CD4-positive, alpha-beta T cell treated with Interferon alpha-2 for 1 hour (primary cell): ENCODE measurements at regions not wholly inside any gene's neighbourhood (a gene's known extent, or its start where the extent isn't known, plus 50 kb on each side); places are given as distances from the start of the nearest gene placed in this dataset.
"Not testable (repeated sequence)": the region's sequence is repeated elsewhere in the genome, so short reads cannot be mapped to it uniquely, and the experiment has no call there.

ENCODE experiments used
- DNase-seq, 2 donors: peaks; one replicate each; pipeline ENCODE4 v3.0.0-alpha.2; 2020 to 2022

DNA sequence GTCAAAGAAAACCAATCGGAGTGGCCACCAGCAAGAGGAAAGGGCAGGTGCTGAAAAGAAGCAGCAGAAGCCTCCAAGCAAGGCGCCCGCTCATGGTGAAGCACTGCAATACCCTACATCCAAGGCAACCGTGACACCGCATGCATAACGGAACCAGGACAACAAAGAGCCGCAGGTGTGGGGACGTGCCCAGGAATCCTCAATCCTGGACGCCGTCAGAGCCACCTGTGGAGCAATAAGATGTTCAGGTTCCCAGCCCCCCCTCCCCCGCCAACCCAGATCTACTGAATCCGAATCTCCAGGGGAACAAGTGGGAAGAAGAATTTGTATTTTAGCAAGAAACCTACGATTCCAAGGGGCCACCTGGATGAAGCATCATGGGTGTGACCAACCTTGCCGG, 70.8 kb downstream of the SHANK2 start:
- DNase-seq, result no peak

DNA sequence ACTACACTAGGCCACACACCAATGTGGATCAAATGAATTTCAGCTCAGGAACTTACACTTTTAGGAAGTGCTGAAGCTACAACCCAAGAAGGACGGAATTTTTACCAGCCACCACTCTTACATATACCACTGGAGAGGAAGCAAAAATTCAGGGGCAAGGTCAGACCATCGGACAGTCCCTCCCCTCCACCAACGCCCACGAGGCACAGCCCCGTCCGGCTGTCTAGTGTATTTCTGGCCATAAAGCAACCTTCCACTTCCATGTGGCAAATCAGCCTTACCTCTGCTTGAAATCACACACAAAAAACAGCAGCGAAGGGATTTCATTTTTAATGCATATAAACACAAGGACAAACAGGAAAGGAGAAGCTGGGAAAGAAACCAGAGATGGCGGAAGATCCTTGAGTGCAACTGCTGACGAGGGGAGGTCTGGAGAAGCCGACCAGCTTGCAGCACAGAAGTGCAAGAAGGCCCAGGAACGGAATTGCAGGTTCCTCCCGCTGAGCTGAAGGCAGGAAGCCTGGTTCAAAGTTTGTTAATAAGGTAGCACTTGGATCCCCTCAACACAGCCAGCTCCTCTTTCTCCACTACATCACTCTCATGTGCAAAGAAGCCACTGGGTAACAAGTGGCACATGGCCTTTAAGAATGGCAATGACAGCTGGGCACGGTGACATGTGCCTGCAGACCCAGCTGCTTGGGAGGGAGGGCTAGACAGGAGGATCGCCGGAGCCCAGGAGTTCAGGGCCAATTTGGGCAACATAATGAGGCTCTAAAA, 71.5 kb downstream of the SHANK2 start:
- DNase-seq, result no peak

DNA sequence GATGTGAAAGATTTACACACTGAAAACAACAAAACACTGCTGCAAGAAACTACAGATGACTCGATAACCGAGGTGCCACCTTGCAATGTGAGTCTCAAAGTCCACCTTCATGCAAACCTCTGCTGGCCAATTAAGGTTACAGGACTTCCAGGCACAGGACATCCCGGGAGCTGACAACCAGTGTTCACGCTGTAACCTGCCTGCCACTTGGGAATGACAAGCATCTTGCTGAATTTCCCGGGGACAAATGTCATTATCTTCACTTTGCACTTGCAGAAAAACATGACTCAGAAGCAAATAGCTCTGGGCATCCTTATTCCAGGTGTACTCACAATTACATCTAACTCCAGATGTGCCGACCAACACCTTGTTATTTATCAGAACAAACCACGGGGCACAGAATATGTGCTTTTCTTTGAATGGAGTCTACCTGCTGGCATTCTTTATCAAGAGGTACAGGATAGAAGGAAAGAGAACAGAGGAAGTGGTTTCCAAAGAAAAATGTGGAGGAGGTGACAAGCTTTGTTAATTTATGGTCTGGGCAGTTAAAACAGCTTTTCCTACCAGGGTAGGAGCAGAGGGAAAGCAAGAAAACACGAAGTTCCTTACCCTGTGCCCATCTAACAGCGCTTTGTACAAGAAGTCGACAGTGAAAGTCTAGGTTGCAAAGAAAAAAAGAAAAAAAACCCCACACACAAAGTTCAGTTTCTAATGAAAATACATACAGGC, 72.3 kb downstream of the SHANK2 start:
- DNase-seq, result no peak

DNA sequence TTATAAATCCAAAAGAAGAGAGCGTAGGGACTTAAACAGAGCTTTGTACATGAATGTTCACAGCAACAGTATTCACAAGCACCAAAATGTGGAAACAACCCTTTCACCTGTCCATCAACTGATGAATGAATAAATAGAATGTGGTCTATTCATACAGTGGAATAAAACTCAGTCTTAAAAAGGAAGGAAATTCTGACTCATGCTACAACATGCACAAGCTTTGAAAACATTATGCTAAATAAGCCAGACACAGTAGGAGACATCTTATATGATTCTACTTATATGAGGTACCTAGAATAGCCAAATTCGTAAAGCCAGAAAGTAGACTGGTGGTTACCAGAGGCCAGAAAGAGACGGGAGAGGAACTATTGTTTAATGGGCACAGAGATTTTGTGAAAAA, 74.3 kb downstream of the SHANK2 start:
- no peak for DNase-seq

DNA sequence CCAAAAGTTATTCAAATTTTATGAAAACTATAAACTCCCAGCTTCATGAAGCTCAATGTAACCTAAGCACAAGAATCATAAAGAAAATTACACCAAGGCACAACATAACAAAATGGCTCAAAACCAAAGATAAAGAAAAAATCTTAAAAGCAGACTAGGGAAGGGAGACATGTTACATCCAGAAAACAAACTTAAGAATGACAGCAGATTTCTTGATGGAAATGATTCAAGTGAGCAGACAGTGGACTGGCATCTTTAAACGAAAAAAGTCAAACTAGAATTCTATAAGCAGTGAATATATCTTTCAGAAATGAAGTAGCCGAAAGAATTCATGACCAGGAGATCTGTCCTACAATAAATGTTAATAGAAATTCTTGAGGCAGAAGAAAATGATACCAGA, 75.6 kb downstream of the SHANK2 start:
- DNase-seq, result no peak

DNA sequence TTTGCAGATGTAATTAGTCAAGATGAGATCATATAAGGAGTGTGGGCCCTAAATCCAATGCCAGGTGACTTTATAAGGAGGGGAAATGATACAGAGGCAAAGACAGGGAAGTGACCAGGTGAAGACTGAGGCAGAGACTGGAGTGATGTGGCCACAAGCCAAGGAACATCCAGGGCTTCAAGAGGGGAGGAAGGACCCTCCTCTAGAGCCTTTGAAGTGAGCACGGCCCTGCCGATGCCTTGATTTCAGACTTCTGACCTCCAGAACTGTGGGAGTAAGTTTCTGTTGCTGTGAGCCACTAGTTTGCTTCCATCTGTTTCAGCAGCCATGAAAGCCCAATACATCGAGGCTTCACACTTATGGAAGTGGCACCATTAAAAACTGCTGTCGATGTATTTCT, 78.7 kb downstream of the SHANK2 start:
- DNase-seq, result no peak

DNA sequence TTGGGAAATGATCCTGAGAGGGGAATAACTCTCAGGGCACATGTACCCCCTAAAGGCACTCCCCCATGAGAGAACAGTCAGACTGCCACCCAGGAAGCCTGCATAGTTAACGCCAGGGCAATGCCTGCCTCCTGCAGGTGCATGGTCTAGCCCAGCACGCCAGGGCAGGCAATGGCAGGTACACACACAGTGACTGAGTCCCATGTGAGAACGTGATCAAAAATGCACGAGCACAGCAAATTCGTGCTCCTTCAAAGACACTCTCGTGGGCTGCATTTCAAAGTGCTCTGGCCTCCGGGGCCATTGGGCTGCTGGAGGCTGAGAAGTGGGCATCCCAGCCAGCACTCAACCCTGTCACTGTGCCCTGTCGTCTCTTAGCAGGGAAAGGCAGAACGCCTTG, 79.7 kb downstream of the SHANK2 start:
- DNase-seq, result no peak

DNA sequence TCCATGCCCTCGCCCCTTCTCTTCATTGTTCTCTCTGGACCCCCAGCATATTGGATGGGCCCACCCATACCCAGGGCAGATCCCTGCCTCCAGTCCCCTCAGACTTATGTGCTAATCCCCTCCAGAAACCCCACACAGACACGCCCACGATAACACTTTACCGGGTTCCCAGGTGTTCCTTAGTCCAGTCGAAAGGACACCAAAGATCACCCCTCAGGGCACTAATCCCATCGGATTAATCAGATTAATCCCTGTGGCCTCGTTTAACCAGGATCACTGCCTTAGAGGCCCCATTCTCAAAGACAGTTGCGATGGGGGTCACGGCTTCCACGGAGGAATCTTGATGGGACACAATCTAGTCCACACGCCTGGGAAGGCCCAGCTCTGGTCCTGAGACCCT, 80.8 kb downstream of the SHANK2 start:
- DNase-seq, result no peak

DNA sequence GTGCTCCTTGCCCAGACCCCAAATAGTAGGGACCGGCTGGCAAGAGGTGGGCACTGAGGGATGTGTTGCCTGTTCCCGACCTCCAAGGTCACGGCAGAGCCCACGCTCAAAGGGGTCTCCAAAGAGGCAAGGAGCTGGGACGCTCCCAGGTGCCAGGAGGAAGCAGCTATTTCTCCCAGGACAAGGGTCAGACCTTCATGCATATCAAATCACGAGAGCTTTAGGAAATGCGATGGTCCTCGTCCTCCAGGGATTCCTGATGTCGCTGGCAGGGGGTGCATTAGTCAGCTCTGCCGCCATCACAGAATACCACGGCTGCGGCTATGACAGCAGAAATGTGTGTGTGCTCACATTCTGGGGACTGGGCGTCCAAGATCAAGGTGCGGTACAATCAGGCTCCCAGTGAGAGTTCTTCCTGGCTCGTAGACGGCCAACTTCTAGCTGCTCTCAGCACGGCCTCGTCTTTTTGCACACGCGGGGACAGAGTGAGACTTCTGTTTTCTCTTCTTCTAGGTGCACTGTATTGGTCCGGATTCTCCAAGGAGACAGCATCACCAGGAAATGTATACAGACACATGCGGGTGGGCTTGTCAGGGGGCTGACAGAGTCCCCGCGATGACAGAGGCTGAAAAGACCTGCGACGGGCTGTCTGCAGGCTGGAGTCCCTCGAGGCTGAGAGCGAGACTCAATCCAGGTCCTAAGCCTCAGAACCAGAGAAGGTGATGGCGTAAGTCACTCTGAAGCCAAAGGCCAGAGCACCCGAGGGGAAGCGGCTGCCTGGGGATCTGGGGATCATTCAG, 81.6 kb downstream of the SHANK2 start:
- DNase-seq, result no peak

DNA sequence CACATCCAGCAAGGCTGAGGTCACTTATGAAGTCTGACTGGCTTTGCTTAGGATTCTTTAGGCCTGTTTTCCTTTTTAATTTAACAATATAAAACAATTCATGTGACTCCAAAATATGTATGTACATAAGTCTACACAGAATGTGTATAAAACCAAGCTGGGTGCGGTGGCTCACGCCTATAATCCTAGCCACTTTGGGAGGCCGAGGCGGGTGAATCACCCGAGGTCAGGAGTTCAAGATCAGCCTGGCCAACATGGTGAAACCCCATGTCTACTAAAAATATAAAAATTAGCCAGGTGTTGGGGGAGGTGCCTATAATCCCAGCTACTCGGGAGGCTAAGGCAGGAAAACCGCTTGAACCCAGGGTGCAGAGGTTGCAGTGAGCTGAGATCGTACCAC, 83.1 kb downstream of the SHANK2 start:
- no peak for DNase-seq

DNA sequence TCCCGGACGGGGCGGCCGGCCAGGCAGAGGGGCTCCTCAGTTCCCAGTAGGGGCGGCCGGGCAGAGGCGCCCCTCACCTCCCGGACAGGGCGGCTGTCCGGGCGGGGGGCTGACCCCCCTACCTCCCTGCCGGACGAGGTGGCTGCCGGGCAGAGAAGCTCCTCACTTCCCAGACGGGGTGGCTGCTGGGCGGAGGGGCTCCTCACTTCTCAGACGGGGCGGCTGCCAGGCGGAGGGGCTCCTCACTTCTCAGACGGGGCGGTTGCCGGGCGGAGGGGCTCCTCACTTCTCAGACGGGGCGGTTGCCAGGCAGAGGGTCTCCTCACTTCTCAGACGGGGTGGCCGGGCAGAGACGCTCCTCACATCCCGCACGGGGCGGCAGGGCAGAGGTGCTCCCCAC, 84.6 kb downstream of the SHANK2 start:
- DNase-seq, result not testable (repeated sequence)

DNA sequence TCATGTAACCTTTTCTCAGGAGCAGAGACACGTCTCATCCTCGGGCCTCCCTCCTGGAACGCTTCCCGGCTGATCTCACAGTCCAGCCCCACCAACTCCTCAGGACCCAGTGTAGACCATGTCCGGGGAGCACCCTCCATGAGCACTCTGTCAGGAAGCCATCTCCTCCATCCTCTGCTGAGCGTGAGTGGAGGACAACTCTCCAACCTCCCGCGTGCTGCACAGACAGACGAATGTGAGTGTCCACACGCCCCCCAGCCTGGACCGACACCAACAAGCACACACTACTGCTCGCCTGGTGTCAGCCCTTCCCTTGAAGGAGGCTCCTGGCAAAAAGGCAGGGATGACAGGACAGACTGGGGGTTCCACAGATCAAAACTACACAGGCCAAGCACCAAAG, 86.6 kb downstream of the SHANK2 start:
- no peak for DNase-seq

DNA sequence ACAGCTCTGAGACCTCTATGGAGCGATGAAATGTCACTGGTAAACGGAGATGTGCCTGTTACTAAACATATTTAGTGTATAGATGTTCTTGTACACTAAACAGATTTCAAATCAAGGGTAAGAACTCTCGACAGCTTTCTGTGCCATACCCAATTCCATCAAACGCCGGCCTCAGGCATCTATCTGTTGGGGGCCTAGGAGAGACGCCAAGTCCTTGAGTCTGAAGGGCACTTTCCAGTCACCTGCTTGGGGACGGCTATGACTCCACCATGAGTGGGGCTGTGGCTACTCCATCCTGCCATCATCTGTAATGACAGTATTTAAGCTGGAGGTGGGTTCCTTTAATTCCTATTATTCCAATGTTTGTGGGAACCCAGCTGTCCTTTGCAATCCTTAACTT, 87.8 kb downstream of the SHANK2 start:
- DNase-seq, result no peak

DNA sequence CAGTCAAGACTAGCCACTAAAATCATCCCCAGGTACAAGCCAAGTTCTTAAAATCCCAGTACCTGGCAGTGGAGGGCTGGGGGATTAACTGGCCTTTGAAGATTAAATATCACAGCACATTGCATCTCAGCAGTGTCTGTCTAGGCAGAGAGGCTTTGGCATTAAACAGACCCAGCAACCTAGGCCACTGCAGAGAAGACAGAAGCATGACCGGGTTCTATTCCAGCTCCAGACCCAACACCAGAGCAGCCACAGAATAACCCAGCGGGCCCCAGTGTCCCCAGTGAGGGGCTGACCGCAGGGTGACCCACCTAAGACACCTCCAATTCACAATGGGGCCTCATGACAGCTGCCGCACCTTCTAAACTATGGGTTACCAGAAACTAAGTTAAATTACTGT, 88.2 kb downstream of the SHANK2 start:
- DNase-seq, result no peak

DNA sequence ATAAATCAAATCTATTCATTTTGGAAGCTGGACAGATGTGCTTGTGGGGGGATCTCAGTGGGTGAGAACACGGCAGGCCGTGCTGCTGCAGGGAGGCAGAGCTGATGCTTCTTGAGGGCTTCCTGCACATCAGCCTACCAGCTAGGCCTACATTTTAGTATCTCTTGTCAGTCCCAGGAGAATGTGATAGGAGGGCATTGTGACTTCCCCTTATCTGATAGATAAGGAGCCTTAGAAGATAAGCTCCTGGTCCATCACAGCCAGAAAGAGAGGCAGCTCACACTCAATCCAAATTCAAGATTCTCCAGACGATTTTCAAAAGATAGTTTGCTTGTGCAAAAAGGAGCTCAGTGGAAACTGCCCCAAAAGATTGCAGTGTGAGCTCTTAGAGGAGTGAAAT, 89.0 kb downstream of the SHANK2 start:
- no peak for DNase-seq

DNA sequence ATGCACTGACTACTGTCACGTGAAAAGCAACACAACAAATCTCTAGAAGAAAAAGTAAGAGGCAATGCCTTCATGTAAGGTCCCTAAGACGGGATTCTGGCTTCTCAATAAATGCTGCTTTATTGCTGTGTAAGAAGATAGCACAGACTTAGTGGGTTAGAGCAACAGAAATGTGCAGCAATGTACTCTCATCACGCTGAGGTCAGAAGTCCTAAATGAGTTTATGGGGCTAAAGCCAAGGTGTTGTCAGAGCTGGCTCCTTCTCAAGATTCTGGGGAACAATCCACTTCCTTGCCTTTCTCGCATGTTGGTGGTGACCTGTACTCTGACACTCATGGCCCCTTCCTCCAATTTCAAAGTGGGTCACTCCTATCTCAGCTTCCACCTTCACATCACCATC, 93.4 kb downstream of the SHANK2 start:
- no peak for DNase-seq

DNA sequence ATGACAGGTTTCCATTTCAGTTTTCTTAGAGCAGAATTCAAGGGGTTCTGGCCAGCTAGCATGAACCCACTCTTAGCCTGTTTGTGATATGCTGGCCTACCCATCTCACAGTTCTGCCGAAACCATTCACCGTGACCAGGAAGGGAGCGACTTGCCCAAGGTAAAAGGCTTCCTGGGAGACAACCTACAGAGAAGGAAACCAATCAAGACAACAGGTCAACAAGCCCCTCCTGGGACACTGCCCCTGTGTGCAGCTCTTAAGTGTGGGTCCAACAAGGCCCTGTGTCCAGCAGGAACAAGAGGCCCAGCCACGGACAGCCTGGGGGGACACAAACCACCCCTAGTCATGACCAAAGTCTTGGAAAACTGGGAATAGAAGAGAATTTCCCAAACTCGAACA, 94.7 kb downstream of the SHANK2 start:
- not testable (repeated sequence) for DNase-seq

DNA sequence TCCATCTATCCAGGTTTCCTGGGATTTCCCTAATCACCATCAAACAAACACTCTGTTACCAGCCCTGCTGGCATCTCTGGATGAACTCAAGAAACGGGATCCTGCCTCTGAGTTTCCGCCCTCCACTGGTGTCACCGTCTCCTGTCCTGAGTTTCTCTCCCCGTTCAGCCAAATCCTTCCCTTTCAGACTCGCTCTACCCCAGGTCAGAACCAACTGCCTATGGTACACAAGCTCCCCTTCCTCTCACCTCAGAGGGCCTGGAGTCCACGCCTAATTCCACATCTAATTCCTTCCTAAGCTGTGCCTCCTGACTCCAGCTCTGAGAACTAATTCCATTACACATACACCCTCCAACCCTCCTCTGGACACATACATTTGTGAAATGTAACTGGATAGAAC, 96.1 kb downstream of the SHANK2 start:
- no peak for DNase-seq

DNA sequence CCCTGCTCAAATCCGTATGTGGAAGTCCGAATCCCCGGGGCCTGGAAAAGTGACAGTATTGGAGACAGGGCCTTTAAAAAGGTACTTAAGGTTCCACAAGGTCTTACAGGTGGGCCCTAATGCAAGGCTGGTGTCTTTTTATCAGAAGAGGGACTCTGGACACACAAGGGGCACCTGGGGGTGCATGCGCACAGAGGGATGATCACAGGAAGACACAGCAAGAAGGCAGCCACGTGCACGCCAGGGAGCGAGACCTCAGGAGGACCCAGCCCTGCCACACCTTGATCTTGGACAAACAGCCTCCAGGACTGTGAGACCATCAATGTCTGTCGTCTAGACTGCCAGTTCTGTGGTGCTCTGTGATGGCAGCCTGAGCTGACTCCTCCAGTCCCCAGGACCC, 96.5 kb downstream of the SHANK2 start:
- no peak for DNase-seq

DNA sequence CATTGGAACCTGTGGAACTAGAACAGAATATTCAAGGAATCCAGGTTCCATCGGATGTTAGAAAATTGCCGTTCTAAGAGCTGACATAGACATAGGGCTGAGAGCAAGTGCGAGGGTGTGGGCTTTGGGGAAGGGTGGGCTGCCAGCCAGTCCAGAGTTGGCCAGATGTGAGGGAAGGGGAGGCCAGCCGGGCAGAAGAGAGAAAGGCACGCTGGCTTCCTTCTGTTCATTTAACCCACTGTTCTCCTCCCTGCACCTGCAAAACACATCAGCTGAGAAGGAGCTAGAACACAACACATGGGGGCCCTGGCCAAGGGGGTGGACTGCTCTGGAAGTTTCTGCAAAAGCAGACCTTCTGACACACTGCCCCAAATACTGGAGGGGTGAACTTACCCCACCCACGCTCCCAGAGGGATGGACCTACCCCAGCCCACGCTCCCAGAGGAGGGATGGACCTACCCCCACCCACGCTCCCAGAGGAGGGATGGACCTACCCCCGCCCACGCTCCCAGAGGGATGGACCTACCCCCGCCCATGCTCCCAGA, 98.0 kb downstream of the SHANK2 start:
- DNase-seq, result no peak

DNA sequence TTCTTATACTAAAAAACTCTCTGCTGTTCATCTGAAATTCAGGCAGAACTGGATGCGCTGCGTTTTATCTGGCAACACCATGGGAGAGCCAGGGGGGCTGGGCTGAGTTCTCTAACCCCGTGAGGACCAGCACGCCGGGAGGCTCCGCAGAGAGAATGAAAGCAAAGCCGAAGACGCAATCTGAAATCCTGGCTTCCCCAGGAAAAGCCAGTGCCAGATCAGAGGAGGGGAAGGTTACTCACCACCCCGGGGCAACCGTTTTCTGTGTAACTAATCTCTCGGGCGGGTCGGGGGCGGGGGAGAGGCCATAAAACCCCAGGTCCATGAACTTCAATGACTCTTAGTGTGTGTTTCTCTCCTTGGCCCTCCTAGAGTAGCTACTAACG, 99.4 kb downstream of the SHANK2 start:
- DNase-seq, result no peak

DNA sequence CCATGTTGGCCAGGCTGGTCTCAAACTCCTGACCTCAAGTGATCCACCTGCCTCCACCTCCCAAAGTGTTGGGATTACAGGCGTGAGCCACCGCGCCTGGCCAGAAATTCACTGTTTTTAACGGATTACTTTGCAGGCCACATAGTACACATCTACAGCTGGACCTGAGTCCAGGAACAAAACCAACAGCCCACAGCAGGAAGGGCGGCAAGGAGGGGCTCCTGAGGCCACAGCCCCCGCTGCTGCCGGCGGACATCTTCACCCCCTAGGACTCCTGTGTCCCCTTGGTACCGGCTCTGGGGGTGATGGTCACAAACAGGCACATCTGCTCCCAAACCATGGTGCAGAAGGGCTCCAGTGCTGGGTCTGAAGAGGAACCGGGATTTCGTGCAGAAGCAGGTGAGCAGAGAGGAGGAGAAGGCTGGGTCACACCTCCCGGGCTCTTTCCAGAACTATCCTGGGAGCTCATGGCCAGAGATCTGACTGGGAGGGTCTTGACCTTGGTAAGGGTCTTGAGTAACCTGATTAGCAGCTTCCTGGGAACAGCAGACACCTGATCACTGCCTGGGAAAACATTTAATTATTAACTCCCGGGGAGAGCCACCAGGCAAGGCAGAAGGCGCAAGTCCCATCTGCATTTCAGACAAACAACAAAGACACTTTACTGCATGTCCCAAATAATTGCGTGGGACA, 99.9 kb downstream of the SHANK2 start:
- not testable (repeated sequence) for DNase-seq

DNA sequence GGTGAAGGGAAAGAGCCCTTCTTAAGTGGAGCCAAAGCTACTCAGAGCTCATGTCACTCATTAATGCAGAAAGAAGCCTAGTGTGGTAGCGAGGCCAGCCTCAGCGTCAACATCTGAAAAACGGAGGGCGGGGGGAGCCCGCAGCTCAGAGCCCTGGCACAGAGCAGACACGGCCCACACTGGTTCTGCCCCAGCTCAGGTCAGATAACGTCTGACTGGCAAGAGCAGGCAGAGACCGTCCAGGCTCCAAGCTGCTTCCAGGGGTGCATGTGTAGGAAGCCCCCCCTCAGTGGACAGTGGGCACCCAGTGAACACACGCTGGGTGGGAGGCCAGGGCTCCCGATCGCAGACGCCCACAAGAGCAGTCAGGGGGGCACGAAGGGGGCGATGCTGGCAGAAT, 100.8 kb downstream of the SHANK2 start:
- DNase-seq, result no peak
